NCI-H1694 (cell line): ENCODE measurements at regions not wholly inside any gene's neighbourhood (a gene's known extent, or its start where the extent isn't known, plus 50 kb on each side); places are given as distances from the start of the nearest gene placed in this dataset.

Experiments used
- DNase-seq: peaks from one replicate; lab custom pipeline; 2025; lab: John Stamatoyannopoulos, UW

DNA sequence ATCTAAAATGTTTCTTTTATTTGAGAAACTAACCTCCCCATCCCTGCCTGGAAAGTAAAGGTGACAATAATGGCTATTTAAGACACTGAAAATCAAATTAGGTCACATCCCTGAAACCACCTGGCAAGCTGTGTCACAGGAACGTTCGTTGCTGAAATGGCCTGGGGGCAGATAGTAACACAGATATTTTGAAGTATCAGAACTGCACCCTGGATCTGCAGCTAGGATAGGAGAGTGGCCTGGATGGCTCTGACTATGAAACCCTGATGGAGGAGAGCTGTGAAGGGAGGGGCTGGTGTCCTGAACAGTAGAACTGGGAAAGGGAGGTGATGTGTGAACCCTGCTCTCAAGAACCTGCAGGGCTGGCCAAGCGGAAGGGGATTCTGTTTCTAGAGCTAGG, 648.3 kb upstream of the CFAP20DC start:
- no peak for DNase-seq

DNA sequence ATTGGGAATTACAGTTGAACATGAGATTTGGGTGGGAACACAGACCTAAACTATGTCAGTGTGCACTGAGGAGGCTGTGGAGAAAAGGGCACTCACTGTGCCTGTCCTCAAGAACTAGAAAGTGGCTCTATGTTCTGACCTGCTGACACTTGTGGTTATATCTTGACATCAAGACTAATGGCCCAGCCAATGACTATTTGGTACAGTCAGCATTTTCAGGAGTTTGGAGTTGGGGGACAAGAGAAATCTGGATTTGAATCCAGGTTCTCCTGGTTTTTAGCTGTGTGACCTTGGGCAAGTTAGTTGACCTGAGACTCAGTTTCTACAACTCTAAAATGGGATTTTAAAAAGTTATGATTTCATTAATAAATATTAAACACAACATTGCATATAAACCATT, 647.0 kb upstream of the CFAP20DC start:
- DNase-seq, result no peak

GRCh38 chr3:59695860-59696259, 646.0 kb upstream of the CFAP20DC start:
- no peak for DNase-seq

GRCh38 chr3:59692117-59692516, 642.3 kb upstream of the CFAP20DC start:
- no peak for DNase-seq

DNA sequence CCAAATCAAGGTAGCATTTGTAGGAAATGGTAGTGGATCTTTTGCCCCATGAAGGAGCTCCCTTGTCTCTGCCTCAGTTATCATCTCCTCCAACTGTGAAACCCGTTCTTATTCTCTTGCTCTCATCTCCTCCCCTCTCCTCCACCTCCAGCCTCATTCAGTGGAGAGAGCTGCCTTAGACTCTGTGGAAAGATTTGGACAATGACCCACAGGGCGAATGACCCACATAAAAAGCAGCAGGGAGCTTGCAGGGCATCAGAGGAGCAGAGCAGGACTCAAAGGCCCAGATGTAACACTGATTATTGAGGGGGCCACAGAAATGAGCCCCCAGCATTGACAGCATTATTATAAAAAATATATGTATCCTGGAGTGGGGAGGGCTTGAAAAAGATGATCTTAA, 641.1 kb upstream of the CFAP20DC start:
- DNase-seq, result no peak

- DNase-seq, result peak; percentile 12
These were observed 638.8 kb upstream of the CFAP20DC start for GRCh38 chr3:59688636-59689035.

GRCh38 chr3:59685432-59685831, 635.6 kb upstream of the CFAP20DC start:
- peak; percentile 5 for DNase-seq

GRCh38 chr3:59684766-59685165, 634.9 kb upstream of the CFAP20DC start:
- no peak for DNase-seq

- peak; percentile 3 for DNase-seq
These were observed 631.1 kb upstream of the CFAP20DC start for GRCh38 chr3:59680919-59681318.

DNA sequence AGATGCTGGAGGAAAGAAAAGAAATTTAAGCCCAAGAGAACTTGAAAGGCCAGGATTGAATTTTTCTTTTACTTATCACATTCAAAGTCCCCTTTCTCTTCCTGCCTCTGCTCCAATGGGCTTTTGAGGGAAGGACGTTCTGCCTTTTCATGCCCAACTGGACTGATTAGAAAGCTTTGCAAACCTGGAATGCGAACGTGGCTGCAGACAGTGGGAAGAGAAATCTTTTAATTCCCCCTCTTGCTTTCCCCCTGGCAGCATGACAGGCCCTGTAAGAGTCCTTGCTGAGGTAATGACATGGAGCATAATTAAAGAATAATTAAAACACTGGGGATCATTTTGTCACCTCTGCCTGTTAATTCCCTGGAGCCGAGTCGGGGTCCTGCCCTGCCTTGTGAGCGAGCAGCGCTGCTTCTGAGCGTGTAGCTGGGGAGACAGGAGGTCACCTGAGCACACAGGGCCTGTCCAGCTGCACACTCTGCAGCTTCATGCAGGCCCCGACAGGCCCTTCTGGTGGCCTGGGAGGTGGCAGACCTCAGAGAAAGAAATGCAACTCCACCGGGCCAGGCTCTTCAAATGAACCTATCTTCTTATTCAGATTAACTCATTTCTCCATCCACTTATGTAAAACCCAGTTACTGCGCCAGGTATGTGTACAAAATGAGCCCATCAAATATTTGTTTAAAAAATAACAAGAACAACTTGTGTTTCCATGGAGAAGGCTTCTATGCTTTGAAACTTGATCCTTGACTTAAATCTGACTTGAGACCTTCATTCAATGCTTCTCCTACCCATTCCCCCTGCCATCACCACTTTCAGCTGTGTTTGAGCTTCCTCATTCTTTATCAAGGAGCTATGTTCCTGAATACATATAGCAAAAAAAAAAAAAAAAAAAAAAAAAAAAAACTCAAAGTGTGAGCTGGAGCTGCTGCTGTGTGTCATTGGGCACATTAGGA, 628.2 kb upstream of the CFAP20DC start:
- DNase-seq, result no peak

GRCh38 chr3:59675495-59675894, 625.7 kb upstream of the CFAP20DC start:
- no peak for DNase-seq

DNA sequence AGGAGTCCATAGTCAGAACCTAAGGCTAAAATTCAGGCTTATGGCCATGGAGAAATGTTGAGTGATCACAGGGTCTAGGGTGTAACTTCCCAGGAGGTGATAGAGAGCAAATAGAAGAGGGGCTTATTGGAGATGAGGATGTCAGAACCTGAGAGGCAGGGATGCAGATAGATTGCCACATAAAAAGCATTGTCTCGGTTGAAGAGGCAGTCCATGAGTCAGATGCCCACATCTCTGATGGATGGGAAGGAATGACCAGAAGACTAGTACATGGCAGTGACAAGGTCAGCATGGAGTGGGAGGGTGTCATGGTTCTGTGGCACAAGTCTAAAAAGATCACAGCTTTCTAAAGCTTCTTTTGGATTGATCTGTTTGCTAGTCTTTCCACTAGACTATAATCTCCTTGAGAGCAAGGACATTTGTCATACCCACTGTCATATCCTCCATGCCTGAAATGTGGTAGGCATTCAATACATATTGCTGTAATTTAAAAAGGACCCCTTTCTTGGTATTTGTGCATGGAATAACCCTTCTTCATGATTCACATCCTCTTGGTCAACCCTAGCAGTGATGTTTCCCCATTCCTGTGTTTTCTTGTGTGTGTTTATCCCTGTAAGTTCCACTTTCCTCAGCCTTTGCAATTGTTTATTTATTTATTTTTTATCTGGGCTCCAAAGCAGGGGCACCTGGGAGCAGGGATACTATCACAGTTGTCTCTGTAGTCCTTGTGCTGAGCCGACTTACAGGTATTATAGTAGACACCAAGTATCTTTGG, 613.4 kb upstream of the CFAP20DC start:
- no peak for DNase-seq

GRCh38 chr3:59660852-59661625, 611.2 kb upstream of the CFAP20DC start:
- peak; percentile 1 for DNase-seq

- DNase-seq, result no peak
These were observed 610.6 kb upstream of the CFAP20DC start for GRCh38 chr3:59660376-59660775.

GRCh38 chr3:59659755-59660154, 609.9 kb upstream of the CFAP20DC start:
- no peak for DNase-seq

DNA sequence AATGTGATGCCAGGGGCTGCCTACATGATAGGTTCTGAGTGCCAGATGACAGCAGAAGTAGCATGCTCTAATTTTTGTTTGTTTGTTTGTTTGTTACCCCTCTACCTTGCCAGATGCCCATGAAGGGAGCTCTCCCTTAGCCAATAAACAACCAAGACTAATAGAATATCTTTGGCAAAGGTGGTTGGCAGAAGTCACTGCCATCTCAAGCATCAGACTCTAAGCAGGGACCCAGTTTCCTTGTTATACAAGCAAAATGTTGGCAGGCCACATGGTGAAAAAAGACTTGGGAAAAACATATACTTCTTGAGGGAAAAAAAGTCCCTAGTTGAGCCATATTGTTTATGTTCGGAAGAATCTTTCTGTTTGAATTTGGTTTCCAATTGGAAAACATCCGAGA, 609.0 kb upstream of the CFAP20DC start:
- DNase-seq, result no peak

DNA sequence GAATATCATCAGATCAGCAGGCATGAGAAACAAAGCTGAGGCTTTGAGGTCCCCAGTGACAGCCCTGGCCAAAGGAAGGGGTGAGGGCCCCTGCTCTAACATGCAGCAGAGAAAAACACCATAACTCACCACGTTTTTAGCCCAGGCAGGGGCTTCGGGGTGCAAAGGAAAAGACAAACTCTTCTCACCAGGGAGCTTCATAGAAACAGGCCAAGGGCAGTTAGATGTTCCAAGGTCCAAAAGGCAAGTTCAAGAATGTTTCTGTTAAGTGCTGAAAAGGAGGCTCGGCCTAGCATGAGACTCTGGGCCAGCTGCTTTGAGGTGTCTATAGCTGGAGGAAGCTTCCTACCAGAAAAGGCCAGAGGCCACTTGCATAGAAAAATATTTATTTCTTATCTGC, 608.4 kb upstream of the CFAP20DC start:
- DNase-seq, result no peak

GRCh38 chr3:59655418-59656015, 605.7 kb upstream of the CFAP20DC start:
- no peak for DNase-seq

- DNase-seq, result no peak
These were observed 604.9 kb upstream of the CFAP20DC start for GRCh38 chr3:59654480-59655417.

- no peak for DNase-seq
These were observed 604.3 kb upstream of the CFAP20DC start for GRCh38 chr3:59654123-59654479.
